GM21529 (cell line): ENCODE measurements at regions not wholly inside any gene's neighbourhood (a gene's known extent, or its start where the extent isn't known, plus 50 kb on each side); places are given as distances from the start of the nearest gene placed in this dataset.
"Not testable (repeated sequence)": the region's sequence is repeated elsewhere in the genome, so short reads cannot be mapped to it uniquely, and the experiment has no call there.

Experiments used
- ATAC-seq: cut with Tn5 transposase; IDR thresholded peaks from one replicate; pipeline ENCODE4 v1.9.1; 2021; ENCODE audit not compliant: unreplicated experiment

DNA sequence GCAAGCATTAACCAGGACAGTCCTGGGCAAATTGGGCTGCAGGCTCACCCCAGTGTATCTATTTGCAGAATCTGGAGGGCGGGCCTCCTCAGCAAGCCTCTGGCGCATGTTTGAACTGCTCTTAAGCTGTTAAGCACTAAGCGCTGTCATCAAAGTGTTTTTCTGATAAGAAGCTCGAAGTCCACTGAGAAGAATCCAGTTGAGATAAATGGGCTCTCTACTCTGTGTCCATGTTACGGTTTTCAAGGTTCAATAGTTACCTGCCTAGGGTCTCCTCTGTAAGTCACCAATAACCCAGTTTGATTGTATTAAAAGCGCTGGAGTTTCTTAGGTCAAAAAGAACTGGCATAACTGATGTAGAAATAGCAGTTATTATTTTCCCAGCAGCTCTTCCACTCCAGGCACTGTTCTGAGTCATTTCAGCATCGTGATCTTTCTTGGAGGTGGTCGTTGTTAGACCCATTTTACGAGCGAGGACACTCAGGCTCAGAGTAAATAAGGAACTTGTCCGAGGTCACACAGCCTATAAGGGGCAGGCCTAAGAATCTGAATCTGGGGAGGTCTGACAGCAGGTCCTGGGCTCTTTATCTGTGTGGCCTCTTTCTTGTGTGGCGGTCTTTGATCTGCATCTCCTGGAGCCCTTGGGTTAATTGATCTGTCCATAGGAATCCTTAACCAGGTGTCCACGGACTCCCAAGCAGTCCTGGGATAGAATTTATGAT lies 207.4 kb upstream of the ZNF217 start:
- ATAC-seq = no peak

DNA sequence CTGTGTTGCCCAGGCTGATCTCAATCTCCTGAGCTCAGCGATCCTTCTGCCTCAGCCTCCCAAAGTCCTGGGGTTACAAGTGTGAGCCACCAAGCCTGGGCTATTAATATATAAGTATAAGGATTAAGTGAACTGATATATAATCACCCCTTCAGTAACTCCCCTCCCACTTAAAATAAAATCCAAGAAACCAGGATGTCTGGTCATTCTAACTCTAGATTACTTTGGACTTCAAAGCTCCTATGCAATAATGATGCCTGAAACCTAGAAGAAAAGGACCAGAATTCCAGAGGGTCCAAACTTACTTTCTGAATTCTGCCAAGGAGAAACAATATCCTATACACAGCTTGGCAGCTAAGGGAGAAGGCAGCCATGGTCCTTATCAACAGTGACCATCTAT lies 206.8 kb upstream of the ZNF217 start:
- no peak for ATAC-seq

DNA sequence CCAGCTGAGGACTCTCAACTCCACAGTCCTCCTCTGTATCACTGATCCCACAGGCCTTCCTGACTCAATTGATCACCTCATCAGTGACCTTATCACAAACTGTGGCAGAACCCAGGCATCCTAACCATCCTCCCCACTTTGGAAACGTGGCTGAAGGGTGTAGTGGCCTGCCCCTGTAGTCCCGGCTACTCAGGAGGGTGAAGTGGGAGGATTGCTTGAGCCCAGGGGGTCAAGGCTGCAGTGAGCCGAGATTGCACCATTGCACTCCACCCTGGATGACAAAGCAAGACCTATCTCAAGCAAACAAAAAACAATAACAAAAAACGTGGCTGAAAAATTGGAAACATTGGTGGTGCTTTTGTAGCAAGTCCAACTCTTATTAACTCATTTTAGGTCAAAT lies 203.4 kb upstream of the ZNF217 start:
- ATAC-seq = no peak

DNA sequence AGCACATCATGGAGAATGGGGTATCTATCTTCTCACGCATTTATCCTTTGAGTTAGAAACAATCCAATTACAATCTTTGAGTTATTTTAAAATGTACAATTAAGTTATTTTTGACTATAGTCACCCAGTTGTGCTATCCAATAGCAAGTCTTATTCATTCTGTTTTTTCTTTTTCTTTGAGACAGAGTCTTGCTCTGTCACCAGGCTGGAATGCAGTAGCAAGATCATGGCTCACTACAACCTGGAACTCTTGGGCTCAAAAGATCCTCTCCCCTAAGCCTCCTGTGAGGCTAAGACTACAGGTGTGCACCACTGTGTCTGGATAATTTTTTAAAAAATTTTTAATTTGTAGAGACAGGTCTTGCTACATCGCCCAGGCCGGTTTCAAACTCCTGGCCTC lies 201.5 kb upstream of the ZNF217 start:
- ATAC-seq = no peak

DNA sequence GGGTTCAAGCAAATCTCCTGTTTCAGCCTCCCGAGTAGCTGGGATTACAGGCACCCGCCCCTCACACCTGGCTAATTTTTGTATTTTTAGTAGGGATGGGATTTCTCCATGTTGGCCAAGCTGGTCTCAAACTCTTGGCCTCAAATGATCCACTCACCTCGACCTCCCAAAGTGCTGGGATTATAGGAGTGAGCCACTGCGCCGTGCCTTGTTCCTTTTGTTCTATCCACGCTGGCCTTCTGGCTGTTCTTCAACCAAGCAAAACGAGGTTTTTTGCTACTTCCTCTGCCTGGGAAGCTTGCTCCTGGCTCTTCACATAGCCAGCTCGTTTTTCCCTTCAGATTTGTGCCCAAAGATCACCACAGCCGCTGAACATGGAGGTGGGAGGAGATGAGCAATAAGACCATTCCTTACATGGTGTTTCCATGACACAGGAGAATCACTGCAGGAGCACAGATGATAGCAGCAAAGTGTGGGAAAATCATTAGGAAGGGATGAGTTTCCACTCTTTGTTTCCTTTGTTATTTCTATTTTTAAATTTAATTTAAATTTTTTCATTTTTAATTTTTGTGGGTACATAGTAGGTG lies 201.0 kb upstream of the ZNF217 start:
- no peak for ATAC-seq

DNA sequence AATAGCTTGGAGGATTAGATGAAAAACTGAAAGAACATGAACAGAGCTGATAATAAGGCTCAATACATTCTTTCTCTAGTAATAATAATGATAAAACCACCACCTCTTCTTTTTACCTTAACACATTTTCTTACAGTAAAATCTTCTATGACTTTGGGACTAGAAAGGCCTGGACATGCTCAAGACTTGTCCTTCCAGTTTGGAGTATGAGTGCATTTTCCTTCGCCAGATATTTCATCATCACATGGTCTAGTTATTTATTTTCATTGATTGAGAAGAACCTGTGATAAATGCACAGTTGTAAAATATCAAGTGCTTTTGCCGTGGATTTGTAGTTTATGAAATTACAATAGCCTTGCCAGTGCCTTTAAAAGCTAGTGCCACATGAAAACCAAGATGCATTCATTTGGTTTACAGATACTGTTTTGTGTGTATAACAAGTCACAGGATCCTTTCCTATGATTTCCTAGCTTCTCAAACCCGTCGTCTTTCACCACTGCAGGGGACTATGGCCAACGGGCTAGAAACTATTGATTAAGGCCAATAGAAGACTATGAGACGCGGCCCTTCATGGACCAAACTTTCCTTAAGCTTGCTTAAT lies 200.2 kb upstream of the ZNF217 start:
- no peak for ATAC-seq

DNA sequence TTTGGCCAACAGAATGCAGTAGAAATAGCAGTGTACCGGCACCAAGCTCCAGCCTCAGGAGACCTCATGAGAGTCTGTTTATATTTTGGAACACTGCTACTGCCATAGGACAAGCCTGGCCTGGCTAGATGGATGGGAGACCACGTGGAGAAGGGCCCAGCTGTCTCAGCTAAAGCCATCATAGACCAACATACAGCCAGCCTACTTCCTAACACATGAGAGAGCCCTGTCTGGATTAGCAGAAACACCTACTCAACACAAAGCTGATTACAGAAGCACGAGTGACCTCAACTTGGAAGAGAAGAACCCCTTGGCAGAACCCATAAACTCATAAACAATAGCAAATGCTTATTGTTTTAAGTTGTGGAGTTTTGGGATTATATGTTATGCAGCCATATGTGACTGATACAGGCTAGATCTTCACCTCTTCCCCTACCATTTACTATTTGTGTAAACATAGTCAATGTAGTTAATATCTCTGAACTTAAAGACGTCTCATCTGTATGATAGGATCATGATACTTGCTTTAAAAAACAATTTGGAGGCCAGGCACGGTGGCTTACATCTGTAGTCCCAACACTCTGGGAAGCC lies 199.4 kb upstream of the ZNF217 start:
- ATAC-seq = no peak

DNA sequence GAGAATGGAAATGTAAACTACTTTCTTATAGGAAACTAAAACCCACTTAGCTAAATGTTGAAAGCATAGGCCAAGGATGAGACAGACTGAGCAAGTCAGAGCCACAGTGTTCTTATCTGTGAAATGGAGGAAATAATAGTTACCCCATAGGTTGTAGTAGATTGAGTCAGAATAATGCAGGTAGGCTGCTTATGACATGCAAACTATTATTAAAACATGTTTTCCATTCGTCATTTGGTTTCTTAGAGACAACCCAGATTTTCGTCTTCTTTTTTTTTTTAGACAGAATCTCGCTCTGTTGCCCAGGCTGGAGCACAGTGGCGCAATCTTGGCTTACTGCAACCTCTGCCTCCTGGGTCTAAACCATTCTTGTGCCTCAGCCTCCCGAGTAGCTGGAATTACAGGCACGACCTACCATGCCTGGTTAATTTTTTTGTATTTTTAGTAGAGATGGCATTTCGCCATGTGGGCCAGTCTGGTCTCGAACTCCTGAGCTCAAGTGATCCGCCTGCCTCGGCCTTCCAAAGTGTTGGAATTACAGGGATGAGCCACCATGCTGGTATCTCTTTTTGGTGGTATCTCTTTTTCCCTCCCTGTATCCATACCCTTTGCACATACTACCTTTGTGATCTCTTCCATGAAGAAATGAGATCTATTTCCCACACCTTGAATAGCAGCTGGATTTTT lies 196.5 kb upstream of the ZNF217 start:
- no peak for ATAC-seq

DNA sequence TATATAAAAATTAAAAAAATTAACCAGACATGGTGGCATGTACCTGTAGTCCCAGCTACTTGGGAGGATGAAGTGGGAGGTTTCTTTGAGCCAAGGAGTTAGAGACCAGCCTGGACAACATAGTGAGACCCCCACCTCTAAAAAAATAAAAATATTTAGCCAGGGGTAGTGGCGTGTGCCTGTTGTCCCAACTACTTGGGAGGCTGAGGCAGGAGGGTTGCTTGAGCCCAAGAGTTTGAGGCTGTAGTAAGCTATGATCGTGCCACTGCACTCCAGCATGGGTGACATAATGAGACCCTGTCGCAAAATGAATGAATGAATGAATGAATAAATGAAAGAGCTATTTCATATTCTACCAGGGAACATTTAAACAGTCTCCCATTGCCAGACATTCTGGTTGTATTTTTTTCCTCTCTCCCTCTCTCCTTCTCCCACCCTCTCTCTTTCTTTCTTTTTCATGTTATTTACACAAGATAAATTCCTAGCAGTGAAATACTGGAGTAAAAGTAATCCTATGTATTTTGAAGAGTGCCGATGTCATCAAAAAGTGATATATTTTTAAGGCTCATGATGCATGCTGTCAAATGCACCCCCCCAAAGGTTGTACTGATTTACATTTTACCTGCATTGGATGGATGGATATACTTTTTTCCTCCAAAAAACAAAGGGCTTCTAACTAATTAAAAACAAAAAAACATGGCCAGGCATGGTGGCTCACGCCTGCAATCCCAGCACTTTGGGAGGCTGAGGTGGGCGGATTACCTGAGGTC lies 194.8 kb upstream of the ZNF217 start:
- ATAC-seq = no peak

DNA sequence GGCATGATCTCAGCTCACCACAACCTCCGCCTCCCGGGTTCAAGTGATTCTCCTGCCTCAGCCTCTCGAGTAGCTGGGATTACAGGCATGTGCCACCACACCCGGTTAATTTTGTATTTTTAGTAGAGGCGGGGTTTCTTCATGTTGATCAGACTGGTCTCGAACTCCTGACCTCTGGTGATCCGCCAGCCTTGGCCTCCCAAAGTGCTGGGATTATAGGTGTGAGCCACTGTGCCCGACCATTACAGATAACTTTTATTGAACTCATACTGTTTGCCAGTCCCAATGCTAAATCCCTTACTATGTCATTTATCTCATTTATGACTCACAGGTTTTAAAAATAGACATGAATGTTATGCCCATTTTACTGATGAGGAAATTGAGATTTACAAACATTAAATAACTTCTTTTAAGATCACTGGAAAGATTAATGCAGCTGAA lies 193.9 kb upstream of the ZNF217 start:
- not testable (repeated sequence) for ATAC-seq

DNA sequence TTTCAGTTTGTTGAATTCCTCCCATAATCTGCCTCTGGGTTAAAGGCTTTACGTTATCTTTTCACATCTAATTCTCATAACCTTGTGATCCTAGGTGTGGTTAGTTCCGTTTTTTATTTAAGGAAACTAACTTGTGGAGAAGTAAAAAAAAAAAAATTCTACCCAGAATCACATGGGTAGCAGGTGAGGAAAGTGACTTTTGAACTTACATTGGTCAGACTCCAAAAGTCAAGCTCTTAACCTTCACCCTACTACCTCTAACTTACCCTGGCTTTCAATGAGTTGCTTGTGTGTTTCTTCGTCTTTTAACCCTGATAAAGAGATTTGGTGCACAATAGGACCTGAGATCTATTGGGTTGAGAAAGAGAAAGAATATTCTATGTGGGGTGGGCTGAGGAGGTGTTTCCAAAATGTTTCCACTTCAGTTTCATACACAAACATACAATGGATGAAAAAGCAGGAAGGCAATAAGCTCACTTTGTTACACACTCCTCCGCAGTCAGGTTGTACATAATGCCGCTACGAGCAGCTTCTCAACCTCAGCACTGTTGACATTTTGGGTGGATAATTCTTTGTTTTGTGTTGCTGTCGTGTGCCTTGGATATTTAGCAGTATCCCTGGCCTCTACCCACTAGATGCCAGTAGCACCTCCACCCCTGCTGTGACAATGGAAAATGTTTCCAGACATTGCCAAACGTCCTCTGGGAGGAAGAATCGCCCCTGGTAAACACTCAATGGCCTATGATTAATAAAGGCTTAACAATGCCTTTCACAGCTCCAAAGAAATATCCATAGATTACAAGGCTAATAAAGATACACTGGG lies 193.0 kb upstream of the ZNF217 start:
- no peak for ATAC-seq

DNA sequence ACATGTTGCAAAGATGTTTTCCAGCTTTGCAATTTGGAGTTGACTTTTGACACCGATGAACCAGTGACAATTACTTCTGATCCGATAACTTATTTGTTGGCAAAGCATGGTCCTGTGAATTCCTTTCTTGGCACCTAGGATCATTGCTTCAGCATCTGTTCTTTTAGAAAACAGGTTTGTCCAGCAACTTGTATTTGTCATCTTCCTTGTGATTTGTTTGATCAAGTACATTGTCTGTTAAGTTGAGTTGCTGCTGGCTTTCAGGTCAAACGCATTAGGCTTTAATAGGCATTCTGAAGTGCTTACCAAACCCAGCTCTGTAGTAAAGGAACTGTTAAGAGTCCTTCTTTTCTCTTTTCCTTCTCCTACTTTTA lies 192.4 kb upstream of the ZNF217 start:
- no peak for ATAC-seq

DNA sequence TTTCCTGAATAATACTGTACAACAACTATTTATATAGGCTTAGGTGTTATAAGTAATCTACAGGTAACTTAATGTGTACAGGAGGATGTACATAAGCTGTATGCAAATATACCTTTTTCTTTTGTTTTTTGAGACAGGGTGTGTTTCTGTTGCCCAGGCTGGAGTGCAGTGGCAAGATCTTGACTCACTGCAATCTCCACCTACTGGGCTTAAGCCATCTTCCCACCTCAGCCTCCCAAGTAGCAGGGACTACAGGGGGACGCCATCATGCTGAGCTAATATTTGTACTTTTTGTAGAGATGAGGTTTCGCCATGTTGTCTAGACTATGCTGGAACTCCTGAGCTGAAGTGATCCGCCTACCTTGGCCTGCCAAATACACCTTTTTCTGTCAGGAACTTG lies 191.7 kb upstream of the ZNF217 start:
- no peak for ATAC-seq

DNA sequence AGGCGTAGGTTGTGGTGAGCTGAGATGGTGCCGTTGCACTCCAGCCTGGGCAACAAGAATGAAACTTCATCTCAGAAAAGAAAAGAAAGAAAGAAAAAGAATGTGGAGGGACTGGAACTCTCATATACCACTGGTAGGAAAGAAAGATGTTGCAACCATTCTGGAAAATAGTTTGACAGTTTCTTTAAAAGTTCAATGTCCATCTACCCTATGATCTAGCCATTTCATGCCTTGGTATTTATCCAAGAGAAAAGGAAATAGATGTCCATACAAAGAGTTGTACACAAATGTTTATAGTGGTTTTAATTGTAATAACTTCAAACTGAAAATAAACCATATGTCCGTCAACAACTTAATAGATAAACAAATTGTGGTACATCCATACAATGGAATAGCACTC lies 190.1 kb upstream of the ZNF217 start:
- ATAC-seq = no peak

DNA sequence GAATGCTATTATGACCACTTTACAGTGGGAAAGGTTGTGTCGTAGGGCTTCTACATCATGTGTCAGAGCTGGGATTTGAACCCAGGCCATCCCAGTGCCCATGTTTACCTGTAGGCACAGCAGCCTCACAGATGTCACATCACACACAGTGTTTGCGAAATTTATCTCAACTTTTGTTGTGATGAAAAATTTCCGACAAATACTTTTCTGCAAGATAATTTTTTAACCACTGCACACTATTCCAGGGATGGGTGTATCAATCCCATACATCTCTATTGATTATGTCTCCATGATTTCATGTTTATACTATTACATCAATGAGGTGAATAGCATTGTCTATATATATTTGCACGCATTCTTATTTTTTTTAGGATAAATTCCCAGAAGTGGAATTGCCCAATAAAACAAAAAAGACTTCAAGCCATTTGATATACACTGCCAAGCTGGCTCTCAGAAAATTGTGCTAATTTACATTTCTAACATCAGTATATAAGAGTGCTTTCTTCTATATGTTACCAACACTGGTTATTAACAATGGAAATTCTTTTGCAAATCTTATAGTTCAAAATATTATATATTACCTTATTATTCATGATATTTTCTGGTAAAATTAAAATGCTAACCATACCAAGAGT lies 189.1 kb upstream of the ZNF217 start:
- ATAC-seq = no peak

DNA sequence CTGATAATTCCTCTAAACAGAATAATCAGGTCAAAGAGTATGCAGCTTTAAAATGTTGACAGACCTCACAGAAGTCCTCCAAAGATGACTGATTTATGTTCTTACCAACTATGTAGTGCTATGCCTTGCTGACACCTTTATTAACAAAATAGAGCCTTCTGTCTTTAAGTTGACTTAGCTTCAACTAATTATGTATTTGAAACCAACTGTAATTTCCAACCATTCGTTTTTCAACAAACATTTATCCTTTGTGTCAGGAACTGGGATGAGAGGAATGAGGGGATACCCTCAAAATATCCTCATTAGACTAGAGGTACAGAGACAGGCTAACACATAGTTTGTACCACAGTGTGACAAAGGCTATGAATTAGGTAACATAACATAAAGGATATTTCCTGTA lies 186.2 kb upstream of the ZNF217 start:
- no peak for ATAC-seq

DNA sequence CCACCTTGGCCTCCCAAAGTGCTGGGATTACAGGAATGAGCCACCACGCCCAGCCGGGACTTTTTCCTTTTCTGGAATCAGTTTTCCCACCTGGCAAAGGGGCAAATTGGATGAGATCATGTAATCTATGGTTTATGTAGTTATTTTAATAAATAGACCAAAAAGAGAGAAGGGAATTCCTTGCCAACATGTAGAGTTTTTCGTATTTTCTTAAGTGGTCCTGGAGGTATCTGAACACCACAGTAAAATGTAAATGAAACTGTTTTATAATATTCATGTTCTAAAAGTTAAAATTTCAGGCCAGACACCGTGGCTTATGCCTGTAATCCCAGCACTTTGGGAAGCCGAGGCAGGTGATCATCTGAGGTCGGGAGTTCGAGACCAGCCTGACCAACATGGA lies 185.1 kb upstream of the ZNF217 start:
- ATAC-seq = no peak

DNA sequence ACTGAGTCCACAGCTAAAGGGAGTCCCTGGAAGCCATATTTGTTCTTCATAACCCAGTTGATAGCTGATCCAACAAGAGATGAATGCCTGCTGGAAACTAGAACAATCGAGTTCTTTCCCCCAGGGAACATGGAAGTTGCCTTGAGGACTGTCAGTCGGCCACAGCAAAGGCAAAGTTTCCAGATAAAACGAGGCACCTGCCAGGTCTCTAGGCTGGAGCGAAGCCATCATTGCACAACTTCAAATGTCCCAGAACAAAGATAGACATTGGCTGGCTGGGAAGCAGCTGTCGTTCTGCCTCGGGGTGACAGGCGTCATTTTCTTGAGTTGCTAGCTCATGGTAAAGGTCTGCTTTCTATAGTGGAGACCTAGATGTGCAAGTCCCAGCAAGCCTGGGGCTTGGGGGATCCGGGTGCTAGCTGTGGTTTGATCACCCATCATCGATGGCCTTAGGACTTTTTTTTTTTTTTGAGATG lies 184.4 kb upstream of the ZNF217 start:
- ATAC-seq = no peak

DNA sequence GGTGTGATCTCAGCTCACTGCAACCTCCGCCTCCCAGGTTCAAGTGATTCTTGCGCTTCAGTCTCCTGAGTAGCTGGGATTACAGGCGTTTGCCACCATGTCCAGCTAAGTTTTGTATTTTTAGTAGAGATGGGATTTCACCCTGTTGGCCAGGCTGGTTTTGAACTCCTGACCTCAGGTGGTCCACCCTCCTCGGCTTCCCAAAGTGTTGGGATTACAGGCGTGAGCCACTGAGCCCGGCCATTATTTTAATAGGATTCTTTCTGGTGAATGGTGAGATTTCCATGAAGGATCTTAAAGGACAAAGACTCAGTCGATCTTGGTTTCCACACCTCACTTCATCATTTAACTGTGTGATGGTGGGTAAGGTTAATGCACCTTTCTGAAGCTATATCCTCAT lies 183.8 kb upstream of the ZNF217 start:
- not testable (repeated sequence) for ATAC-seq
